ENCODE measurements at regions not wholly inside any gene's neighbourhood (a gene's known extent, or its start where the extent isn't known, plus 50 kb on each side); places are given as distances from the start of the nearest gene placed in this dataset.
A peak's percentile ranks its signal among the peaks of the same experiment; 100 is the strongest.

- no peak overlapping the region for H2AFZ ChIP-seq (ENCODE audit: low read depth, low read length)
- H3K27me3 ChIP-seq (ENCODE audit: insufficient read depth, low read length), result no peaks in the 10 kb centered on the region
- H3K9me3 ChIP-seq (ENCODE audit: low read length), result no peaks in the 10 kb centered on the region
- H3K4me1 ChIP-seq (ENCODE audit: insufficient read depth, low read length), result no peaks in the 10 kb centered on the region
- no peaks in the 10 kb centered on the region for H3K36me3 ChIP-seq (ENCODE audit: insufficient read depth, low read length)
- no peak overlapping the region for H3K4me3 ChIP-seq (ENCODE audit: low read length)
Measured at GRCh38 chr3:178405531-178405930, 130.7 kb upstream of the KCNMB2 start.

GRCh38 chr3:178406206-178406605 is 130.0 kb upstream of the KCNMB2 start:
- Histone ChIP-seq H3K27me3 (ENCODE audit: insufficient read depth, low read length) (no peaks in the 10 kb centered on the region), H3K4me1 (ENCODE audit: insufficient read depth, low read length) (no peaks in the 10 kb centered on the region), H3K4me3 (ENCODE audit: low read length) (no peak overlapping the region), H3K36me3 (ENCODE audit: insufficient read depth, low read length) (no peaks in the 10 kb centered on the region), H3K9me3 (ENCODE audit: low read length) (no peaks in the 10 kb centered on the region), H2AFZ (ENCODE audit: low read depth, low read length) (no peak overlapping the region)

GRCh38 chr3:178415384-178415783 is 120.9 kb upstream of the KCNMB2 start:
- Histone ChIP-seq H3K9me3 (ENCODE audit: low read length) (no peaks in the 10 kb centered on the region), H3K4me1 (ENCODE audit: insufficient read depth, low read length) (peaks cover 3% of the 10 kb centered on the region), H3K27me3 (ENCODE audit: insufficient read depth, low read length) (no peaks in the 10 kb centered on the region), H3K4me3 (ENCODE audit: low read length) (no peak overlapping the region), H3K36me3 (ENCODE audit: insufficient read depth, low read length) (no peaks in the 10 kb centered on the region), H2AFZ (ENCODE audit: low read depth, low read length) (no peak overlapping the region)

GRCh38 chr3:178417736-178418135 is 118.5 kb upstream of the KCNMB2 start:
- Histone ChIP-seq H3K4me1 (ENCODE audit: insufficient read depth, low read length) (peaks cover 3% of the 10 kb centered on the region), H3K36me3 (ENCODE audit: insufficient read depth, low read length) (no peaks in the 10 kb centered on the region), H3K4me3 (ENCODE audit: low read length) (no peak overlapping the region), H3K27me3 (ENCODE audit: insufficient read depth, low read length) (no peaks in the 10 kb centered on the region), H2AFZ (ENCODE audit: low read depth, low read length) (no peak overlapping the region), H3K9me3 (ENCODE audit: low read length) (no peaks in the 10 kb centered on the region)

GRCh38 chr3:178419071-178419470 is 117.2 kb upstream of the KCNMB2 start:
- Histone ChIP-seq H3K4me1 (ENCODE audit: insufficient read depth, low read length) (peaks cover 9% of the 10 kb centered on the region), H3K9me3 (ENCODE audit: low read length) (no peaks in the 10 kb centered on the region), H3K4me3 (ENCODE audit: low read length) (no peak overlapping the region), H2AFZ (ENCODE audit: low read depth, low read length) (no peak overlapping the region), H3K27me3 (ENCODE audit: insufficient read depth, low read length) (no peaks in the 10 kb centered on the region), H3K36me3 (ENCODE audit: insufficient read depth, low read length) (no peaks in the 10 kb centered on the region)

- H3K27me3 ChIP-seq (ENCODE audit: insufficient read depth, low read length), result no peaks in the 10 kb centered on the region
- H3K4me3 ChIP-seq (ENCODE audit: low read length), result no peak overlapping the region
- H2AFZ ChIP-seq (ENCODE audit: low read depth, low read length), result no peak overlapping the region
Measured at GRCh38 chr3:178420033-178420432, 116.2 kb upstream of the KCNMB2 start.

GRCh38 chr3:178421069-178421468 is 115.2 kb upstream of the KCNMB2 start:
- Histone ChIP-seq H3K27me3 (ENCODE audit: insufficient read depth, low read length) (no peaks in the 10 kb centered on the region), H3K4me3 (ENCODE audit: low read length) (no peak overlapping the region), H3K9me3 (ENCODE audit: low read length) (no peaks in the 10 kb centered on the region), H3K36me3 (ENCODE audit: insufficient read depth, low read length) (no peaks in the 10 kb centered on the region), H3K4me1 (ENCODE audit: insufficient read depth, low read length) (peaks cover 9% of the 10 kb centered on the region), H2AFZ (ENCODE audit: low read depth, low read length) (no peak overlapping the region)

More at GRCh38 chr3:178420033-178420432, 116.2 kb upstream of the KCNMB2 start:
- no peaks in the 10 kb centered on the region for H3K9me3 ChIP-seq (ENCODE audit: low read length)
- peaks cover 9% of the 10 kb centered on the region for H3K4me1 ChIP-seq (ENCODE audit: insufficient read depth, low read length)
- no peaks in the 10 kb centered on the region for H3K36me3 ChIP-seq (ENCODE audit: insufficient read depth, low read length)

GRCh38 chr3:178422406-178422805 is 113.8 kb upstream of the KCNMB2 start:
- Histone ChIP-seq H3K36me3 (ENCODE audit: insufficient read depth, low read length) (no peaks in the 10 kb centered on the region), H3K27me3 (ENCODE audit: insufficient read depth, low read length) (no peaks in the 10 kb centered on the region), H2AFZ (ENCODE audit: low read depth, low read length) (no peak overlapping the region), H3K4me1 (ENCODE audit: insufficient read depth, low read length) (peaks cover 6% of the 10 kb centered on the region), H3K9me3 (ENCODE audit: low read length) (no peaks in the 10 kb centered on the region), H3K4me3 (ENCODE audit: low read length) (no peak overlapping the region)

- no peak overlapping the region for H2AFZ ChIP-seq (ENCODE audit: low read depth, low read length)
- H3K27me3 ChIP-seq (ENCODE audit: insufficient read depth, low read length), result no peaks in the 10 kb centered on the region
- H3K4me3 ChIP-seq (ENCODE audit: low read length), result no peak overlapping the region
- no peaks in the 10 kb centered on the region for H3K9me3 ChIP-seq (ENCODE audit: low read length)
- H3K36me3 ChIP-seq (ENCODE audit: insufficient read depth, low read length), result no peaks in the 10 kb centered on the region
- peaks cover 6% of the 10 kb centered on the region for H3K4me1 ChIP-seq (ENCODE audit: insufficient read depth, low read length)
Measured at GRCh38 chr3:178428037-178428436, 108.2 kb upstream of the KCNMB2 start.

- no peak overlapping the region for H2AFZ ChIP-seq (ENCODE audit: low read depth, low read length)
- no peak overlapping the region for H3K4me3 ChIP-seq (ENCODE audit: low read length)
- H3K9me3 ChIP-seq (ENCODE audit: low read length), result no peaks in the 10 kb centered on the region
- no peaks in the 10 kb centered on the region for H3K4me1 ChIP-seq (ENCODE audit: insufficient read depth, low read length)
- no peaks in the 10 kb centered on the region for H3K27me3 ChIP-seq (ENCODE audit: insufficient read depth, low read length)
- no peaks in the 10 kb centered on the region for H3K36me3 ChIP-seq (ENCODE audit: insufficient read depth, low read length)
Measured at GRCh38 chr3:178434206-178434805, 101.9 kb upstream of the KCNMB2 start.

GRCh38 chr3:178435575-178435974 is 100.7 kb upstream of the KCNMB2 start:
- Histone ChIP-seq H3K9me3 (ENCODE audit: low read length) (no peaks in the 10 kb centered on the region), H2AFZ (ENCODE audit: low read depth, low read length) (no peak overlapping the region), H3K4me1 (ENCODE audit: insufficient read depth, low read length) (peaks cover 2% of the 10 kb centered on the region), H3K4me3 (ENCODE audit: low read length) (no peak overlapping the region), H3K36me3 (ENCODE audit: insufficient read depth, low read length) (no peaks in the 10 kb centered on the region), H3K27me3 (ENCODE audit: insufficient read depth, low read length) (no peaks in the 10 kb centered on the region)

GRCh38 chr3:178436773-178437172 is 99.5 kb upstream of the KCNMB2 start:
- no peaks in the 10 kb centered on the region for H3K27me3 ChIP-seq (ENCODE audit: insufficient read depth, low read length)
- no peaks in the 10 kb centered on the region for H3K36me3 ChIP-seq (ENCODE audit: insufficient read depth, low read length)
- no peak overlapping the region for H3K4me3 ChIP-seq (ENCODE audit: low read length)
- H3K4me1 ChIP-seq (ENCODE audit: insufficient read depth, low read length), result peaks cover 2% of the 10 kb centered on the region
- H3K9me3 ChIP-seq (ENCODE audit: low read length), result no peaks in the 10 kb centered on the region
- H2AFZ ChIP-seq (ENCODE audit: low read depth, low read length), result no peak overlapping the region

- H3K4me3 ChIP-seq (ENCODE audit: low read length), result no peak overlapping the region
- no peak overlapping the region for H2AFZ ChIP-seq (ENCODE audit: low read depth, low read length)
- H3K36me3 ChIP-seq (ENCODE audit: insufficient read depth, low read length), result no peaks in the 10 kb centered on the region
- peaks cover 2% of the 10 kb centered on the region for H3K4me1 ChIP-seq (ENCODE audit: insufficient read depth, low read length)
- H3K27me3 ChIP-seq (ENCODE audit: insufficient read depth, low read length), result no peaks in the 10 kb centered on the region
- H3K9me3 ChIP-seq (ENCODE audit: low read length), result no peaks in the 10 kb centered on the region
Measured at GRCh38 chr3:178437236-178437635, 99.0 kb upstream of the KCNMB2 start.

- no peak overlapping the region for H3K4me3 ChIP-seq (ENCODE audit: low read length)
- no peaks in the 10 kb centered on the region for H3K36me3 ChIP-seq (ENCODE audit: insufficient read depth, low read length)
- H3K4me1 ChIP-seq (ENCODE audit: insufficient read depth, low read length), result peaks cover 2% of the 10 kb centered on the region
- no peaks in the 10 kb centered on the region for H3K9me3 ChIP-seq (ENCODE audit: low read length)
- H2AFZ ChIP-seq (ENCODE audit: low read depth, low read length), result peak overlapping the region; percentile 5
- no peaks in the 10 kb centered on the region for H3K27me3 ChIP-seq (ENCODE audit: insufficient read depth, low read length)
Measured at GRCh38 chr3:178439504-178439903, 96.7 kb upstream of the KCNMB2 start.

All from neuron (in vitro differentiated cells).